ENCODE measurements at regions not wholly inside any gene's neighbourhood (a gene's known extent, or its start where the extent isn't known, plus 50 kb on each side); places are given as distances from the start of the nearest gene placed in this dataset.
A peak's percentile ranks its signal among the peaks of the same experiment; 100 is the strongest.

- TF ChIP-seq TAF1 (IDR thresholded peaks at IDR 0.05; ENCODE audit: low read depth, low read length) (no peak), POLR2A (IDR thresholded peaks at IDR 0.05; ENCODE audit: low read depth, low read length) (no peak), POLR2AphosphoS5 (IDR thresholded peaks at IDR 0.05; ENCODE audit: low read depth, low read length) (no peak), SPI1 (IDR thresholded peaks at IDR 0.05; ENCODE audit: low read depth, low read length) (peak; percentile 7; the same call in 1 of the 2 replicates), POU2F2 (IDR thresholded peaks at IDR 0.05; ENCODE audit: low read depth, low read length) (no peak), PAX5 (IDR thresholded peaks at IDR 0.05; ENCODE audit: insufficient read depth, low read length, severe bottlenecking) (no peak)
These were observed 72.7 kb downstream of the SEM1 start for GRCh38 chr7:96636979-96637378.

Data from GM12891 (cell line).